NCI-H774 (cell line): ENCODE measurements at regions not wholly inside any gene's neighbourhood (a gene's known extent, or its start where the extent isn't known, plus 50 kb on each side); places are given as distances from the start of the nearest gene placed in this dataset.
"Not testable (repeated sequence)": the region's sequence is repeated elsewhere in the genome, so short reads cannot be mapped to it uniquely, and the experiment has no call there.

Experiments
- DNase-seq: peaks from one replicate; lab custom pipeline; 2025; lab: John Stamatoyannopoulos, UW

GRCh38 chr1:30125021-30125820 lies 598.2 kb downstream of the MATN1 start:
- no peak for DNase-seq

DNA sequence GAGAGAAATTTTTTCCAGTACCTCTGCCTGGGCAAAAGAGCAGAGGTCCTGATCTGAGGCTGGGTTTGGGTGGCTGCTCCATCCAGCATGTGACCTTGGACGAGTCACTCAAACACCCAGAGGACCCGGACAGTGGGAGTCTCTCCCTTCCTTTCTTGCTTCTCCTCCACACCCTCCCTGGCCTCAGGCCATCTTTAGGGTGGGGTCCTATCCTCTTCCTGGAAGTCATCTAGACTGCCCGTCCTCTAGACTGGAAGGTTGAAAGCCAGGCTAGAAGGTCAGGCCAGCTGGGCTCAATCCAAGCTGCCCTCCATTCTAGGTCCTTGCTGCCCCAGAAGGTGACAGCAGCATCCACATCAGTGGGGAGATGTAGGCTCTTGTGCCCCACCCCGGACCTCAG lies 599.5 kb downstream of the MATN1 start:
- DNase-seq, result no peak

DNA sequence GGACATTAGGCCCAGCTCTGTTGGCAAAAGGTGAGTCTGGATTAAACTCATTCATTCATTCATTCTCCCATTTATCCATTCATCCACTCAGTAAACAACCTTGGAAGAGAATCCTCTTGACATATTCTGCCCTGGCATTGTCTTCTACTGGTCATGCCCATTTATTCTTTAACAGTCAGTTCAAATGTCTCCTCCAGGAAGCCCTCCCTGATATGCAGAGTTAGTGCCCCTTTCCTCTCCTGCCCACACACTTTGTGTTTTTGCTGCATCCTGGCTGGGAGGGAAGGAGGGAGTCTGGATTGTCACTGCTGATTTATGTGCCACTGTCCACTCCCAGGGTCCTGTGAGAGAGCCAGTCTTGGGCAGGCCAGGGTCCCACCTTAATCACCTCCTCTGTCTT lies 600.3 kb downstream of the MATN1 start:
- DNase-seq, result no peak

- DNase-seq, result no peak
Observed at GRCh38 chr1:30120245-30121000, 603.0 kb downstream of the MATN1 start.

DNA sequence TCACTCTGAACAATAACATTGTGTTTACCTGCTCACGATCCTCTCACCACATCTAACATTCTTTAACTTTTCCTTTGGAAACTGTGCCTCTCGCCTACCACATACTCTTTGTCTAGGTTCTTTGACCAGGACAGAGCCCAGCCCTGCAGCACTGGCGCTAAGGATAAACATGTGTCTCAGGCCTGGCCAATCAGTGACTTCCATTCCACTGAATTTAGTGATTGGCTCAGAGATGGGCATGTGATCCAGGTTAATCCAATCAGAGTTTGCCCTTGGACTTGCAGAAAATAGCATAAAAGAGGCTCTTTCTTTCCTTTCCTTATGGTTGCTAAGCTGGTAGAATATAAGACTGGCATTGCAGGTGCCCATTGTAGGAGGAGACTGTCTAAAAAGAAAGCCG lies 605.7 kb downstream of the MATN1 start:
- no peak for DNase-seq

DNA sequence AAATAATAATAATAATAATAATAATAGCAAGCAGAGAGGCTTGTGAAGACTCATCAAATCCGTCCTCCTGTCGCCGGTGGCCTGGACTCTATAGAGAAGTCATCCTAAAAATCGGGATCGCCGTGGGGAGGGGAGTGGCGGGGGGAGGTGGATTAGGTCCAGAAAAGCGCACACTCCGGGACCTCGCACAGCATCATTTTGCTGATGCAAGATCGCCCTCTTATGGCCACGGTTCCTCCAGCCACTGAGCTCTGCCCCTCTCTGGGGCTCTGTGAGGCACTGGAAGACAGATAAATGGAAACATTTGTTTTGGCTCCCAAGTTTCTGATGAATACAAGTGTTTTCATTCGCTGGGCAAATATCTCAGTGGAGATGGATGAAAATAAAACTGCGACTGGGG lies 612.0 kb downstream of the MATN1 start:
- peak; percentile 3 for DNase-seq

GRCh38 chr1:30110846-30111245 lies 612.5 kb downstream of the MATN1 start:
- DNase-seq, result no peak

GRCh38 chr1:30109853-30110252 lies 613.5 kb downstream of the MATN1 start:
- DNase-seq, result no peak

DNA sequence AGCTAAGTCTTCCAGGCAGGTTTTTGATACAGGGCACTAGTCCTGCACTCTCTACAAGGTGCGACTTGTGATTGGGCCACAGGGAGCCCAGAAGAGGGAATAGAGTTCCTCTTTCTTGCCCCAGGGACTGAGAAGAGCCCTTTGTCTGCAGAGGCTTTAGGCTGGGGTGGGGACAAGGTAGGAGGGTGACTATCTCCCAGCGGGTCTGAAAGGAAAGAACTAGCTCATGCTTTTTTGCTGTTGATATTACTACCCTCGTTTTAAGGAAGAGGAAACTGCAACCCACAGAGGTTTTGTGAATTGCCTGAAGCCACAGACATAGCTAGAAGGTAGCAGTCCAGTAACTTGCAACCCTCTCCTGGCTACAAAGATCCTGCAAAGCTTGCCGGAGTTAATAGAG lies 615.2 kb downstream of the MATN1 start:
- no peak for DNase-seq

- no peak for DNase-seq
Observed at GRCh38 chr1:30106125-30106524, 617.3 kb downstream of the MATN1 start.

DNA sequence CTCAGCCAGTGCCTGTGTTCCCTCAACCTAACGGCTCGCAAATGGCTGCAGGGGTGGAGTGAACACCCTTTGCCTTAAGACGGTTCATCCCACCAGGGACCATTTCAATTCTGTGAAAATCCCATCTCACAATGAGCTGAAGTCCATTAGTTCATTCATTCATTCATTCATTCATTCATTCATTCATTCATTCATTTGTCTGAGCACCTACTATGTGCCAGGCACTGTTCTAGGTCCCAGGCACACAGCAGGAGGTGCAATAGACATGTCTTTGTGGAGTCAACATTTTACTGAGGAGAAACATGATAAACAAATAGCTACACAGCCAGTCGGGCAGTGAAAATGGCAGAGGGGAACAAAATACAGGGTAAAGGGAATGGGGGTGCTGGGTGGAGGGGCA lies 618.8 kb downstream of the MATN1 start:
- no peak for DNase-seq

GRCh38 chr1:30103708-30104411 lies 619.5 kb downstream of the MATN1 start:
- DNase-seq, result no peak

- DNase-seq, result no peak
Observed at GRCh38 chr1:30102605-30103004, 620.8 kb downstream of the MATN1 start.

- DNase-seq, result no peak
Observed at GRCh38 chr1:30101487-30102227, 621.7 kb downstream of the MATN1 start.

DNA sequence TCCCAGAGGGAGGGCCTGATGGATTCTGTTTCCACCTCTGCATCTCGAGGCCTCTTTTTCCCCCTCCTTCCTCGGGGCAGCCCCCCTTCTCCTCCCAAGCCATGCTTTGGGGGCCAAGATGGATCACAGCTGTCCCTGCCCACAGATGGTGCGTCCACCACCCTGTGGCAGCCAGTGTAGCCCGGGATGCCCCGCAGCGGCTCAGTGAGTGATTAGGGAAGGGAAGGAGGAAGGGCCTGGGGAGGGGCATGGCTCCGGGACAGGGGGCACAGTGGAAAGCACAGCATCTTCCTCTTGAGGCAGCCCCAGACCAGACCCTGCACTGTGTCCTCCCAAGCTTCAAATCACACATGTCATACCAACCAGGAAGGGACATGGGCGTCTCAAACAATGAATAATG lies 622.4 kb downstream of the MATN1 start:
- DNase-seq, result no peak

- DNase-seq, result no peak
Observed at GRCh38 chr1:30100524-30100862, 622.9 kb downstream of the MATN1 start.

DNA sequence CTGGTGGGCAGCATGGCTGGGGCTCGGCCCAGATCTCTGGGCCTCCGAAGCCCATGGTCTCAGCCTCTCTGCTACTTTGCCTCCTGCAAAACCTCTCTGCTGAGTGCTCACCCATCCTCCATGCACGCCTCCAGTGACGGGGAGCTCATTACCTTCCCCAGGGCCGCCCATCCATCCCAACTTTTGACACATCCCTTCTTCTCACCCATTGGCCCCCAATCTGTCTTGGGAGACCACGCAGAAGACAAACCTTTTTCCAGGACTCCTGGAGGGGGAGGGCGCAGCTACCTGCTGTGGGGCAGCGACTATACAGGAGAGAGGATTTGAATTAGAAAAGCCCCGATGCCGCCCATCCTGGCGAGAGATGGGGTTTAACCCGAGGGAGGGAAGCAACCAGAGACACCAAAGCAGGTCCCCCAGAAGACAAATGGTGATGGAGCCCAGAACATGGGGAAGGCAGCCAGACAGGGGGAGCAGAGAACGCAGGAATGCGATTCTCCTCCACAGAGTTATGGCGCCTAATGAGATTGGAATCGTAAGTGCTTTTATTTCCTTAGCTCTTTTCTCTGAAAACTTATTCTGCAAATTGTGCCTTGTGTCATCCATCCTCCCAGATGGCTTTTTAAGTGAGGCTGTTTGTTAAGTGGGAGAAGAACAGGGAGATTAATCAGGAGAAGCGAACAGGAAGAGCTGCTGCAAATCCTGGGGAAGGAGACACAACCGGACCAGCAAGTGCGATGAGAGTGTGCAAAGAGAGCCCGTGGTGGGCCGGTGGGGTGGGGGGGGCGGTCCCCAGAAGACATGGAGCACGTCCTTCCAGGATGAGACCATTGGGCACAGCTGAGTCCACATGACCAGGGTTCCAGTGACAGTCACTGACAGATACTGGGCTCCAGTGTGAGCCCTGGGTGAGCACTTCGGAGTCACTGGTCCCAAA lies 623.5 kb downstream of the MATN1 start:
- no peak for DNase-seq

GRCh38 chr1:30097851-30098250 lies 625.5 kb downstream of the MATN1 start:
- not testable (repeated sequence) for DNase-seq

GRCh38 chr1:30095451-30096025 lies 627.8 kb downstream of the MATN1 start:
- no peak for DNase-seq

GRCh38 chr1:30095051-30095450 lies 628.3 kb downstream of the MATN1 start:
- no peak for DNase-seq
